IMR-90 (cell line): ENCODE measurements at regions not wholly inside any gene's neighbourhood (a gene's known extent, or its start where the extent isn't known, plus 50 kb on each side); places are given as distances from the start of the nearest gene placed in this dataset.

ENCODE experiments used
- MAFK ChIP-seq: IDR thresholded peaks from 2 replicates; pipeline ENCODE4 v1.6.1; 2012; ENCODE audit warnings: low read depth, low read length, improper control_type of control experiment
- POLR2A ChIP-seq: IDR thresholded peaks from 2 replicates; pipeline ENCODE4 v1.6.1; 2012; ENCODE audit warnings: mild to moderate bottlenecking, low read depth, low read length
- RFX5 ChIP-seq: IDR thresholded peaks from 2 replicates; pipeline ENCODE4 v1.8.0; 2012; ENCODE audit warnings: low read depth, mild to moderate bottlenecking, low read length, moderate library complexity
- SMC3 ChIP-seq: fragments of 150-350 bp; IDR thresholded peaks from 2 replicates; pipeline ENCODE4 v1.6.1; 2016; ENCODE audit warnings: low read depth, mild to moderate bottlenecking, antibody characterized with exemption, low read length, moderate library complexity
- TF ChIP-seq, protein P1 (sequence below): conservative IDR thresholded peaks from 2 replicates; pipeline ENCODE4 v1.5.1; 2012; ENCODE audit warnings: mild to moderate bottlenecking, low read depth, low read length, improper control_type of control experiment

DNA sequence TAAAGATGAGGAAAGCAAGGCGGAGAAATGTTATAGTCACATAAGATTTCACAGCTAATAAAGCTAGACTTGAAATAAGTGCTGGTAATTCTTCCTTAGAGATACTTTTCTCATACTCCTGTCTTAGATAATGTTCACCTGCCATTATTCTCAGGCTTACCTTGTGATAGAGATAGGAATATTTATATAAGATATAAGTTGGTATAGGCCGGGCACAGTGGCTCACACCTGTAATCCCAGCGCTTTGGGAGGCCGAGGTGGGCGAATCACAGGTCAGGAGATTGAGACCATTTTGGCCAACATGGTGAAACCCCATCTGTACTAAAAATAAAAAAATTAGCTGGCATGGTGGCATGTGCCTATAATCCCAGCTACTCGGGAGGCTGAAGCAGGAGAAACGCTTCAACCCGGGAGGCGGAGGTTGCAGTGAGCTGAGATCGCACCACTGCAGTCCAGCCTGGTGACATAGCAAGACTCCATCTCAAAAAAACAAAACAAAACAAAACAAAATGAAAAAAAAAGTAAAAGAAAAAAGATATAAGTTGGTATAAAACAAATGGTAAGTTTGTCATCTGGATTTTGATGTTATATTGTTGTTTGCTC, 1918.4 kb downstream of the MAT2B start:
- TF ChIP-seq POLR2A: no peak
- TF ChIP-seq MAFK: no peak
- TF ChIP-seq, protein P1, sequence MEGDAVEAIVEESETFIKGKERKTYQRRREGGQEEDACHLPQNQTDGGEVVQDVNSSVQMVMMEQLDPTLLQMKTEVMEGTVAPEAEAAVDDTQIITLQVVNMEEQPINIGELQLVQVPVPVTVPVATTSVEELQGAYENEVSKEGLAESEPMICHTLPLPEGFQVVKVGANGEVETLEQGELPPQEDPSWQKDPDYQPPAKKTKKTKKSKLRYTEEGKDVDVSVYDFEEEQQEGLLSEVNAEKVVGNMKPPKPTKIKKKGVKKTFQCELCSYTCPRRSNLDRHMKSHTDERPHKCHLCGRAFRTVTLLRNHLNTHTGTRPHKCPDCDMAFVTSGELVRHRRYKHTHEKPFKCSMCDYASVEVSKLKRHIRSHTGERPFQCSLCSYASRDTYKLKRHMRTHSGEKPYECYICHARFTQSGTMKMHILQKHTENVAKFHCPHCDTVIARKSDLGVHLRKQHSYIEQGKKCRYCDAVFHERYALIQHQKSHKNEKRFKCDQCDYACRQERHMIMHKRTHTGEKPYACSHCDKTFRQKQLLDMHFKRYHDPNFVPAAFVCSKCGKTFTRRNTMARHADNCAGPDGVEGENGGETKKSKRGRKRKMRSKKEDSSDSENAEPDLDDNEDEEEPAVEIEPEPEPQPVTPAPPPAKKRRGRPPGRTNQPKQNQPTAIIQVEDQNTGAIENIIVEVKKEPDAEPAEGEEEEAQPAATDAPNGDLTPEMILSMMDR: no peak
- no peak for TF ChIP-seq RFX5
- TF ChIP-seq SMC3: no peak
